NCI-H1105 treated with DMSO at 0.1 percent for 48 hours (cell line): ENCODE measurements at regions not wholly inside any gene's neighbourhood (a gene's known extent, or its start where the extent isn't known, plus 50 kb on each side); places are given as distances from the start of the nearest gene placed in this dataset.

Experiments used
- DNase-seq: peaks from one replicate; lab custom pipeline; 2025; lab: John Stamatoyannopoulos, UW

DNA sequence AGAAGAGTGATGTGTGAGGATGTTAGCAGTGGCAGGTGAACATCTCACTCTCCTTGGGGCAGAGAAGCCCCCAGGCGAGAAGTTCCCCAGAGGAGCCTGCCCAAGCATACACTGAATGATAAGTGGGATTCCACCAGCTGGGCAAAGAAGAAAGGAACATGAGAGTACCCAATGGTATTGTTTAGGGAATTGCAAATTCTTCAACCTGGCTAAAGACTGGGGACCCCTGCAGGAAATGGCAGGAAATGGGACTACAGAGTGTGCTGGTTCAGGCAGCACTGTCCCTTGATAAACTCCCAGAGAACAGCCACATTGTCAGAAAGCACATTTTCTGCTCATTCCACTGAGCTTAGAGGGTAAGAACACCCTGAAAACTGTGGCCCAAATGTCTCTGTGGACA lies 121.3 kb downstream of the RPS29 start:
- no peak for DNase-seq

DNA sequence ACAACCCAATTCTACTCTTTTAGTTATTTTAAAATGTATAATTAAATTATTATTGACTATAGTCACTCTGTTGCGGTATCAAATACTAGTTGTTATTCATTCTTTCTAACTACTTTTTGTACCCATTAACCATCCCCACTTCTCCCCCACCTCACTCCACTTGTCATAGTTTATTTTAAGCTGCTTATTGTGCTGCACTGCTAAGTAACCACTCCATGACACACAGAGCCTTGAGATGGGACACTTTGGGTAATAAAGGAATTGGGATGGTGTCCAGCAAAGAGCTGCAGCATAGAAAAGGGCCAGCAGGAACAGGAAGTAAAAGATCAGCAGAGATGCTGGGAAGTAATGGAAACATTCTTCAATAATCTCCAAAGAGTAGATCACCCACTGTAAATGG lies 123.0 kb downstream of the RPS29 start:
- DNase-seq = no peak

DNA sequence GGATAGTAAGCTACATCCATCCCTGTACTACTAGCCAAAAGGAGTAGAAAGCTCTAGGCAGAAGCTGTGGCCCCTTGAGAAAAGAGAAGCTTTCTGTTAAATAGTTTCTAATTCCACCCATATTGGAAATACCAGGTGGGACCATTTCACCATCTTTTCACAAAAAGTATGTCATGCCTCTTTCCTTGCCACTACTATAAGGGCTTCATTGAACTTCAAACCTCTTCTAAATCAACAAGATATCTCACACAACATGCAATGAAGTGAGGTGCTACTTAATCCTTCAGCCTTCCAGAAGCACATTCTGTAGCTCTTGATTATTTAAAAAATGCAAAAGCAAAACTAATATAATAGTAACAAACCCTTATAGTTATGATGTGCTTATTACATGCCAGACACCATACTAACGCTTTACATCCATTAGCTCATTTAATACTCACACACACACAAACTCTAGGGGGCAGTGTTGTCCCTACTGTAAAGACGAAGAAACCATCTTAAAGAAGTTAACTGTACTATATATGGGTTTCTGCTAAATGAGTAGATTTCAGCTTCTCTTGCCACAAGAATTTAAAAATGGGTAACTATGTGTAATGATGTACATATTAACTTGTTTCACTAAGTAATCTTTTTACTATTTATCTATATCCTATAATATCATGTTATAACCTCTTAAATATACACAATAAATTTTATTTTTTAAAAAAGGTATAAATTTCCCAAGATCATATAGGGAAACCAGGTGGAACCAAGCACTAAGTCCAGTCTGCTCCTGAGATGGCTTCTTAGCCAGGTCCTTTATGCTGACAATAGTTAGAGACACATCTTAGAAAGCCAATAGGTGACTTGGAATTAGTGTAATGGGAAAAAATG lies 124.4 kb downstream of the RPS29 start:
- DNase-seq = peak; percentile 69

DNA sequence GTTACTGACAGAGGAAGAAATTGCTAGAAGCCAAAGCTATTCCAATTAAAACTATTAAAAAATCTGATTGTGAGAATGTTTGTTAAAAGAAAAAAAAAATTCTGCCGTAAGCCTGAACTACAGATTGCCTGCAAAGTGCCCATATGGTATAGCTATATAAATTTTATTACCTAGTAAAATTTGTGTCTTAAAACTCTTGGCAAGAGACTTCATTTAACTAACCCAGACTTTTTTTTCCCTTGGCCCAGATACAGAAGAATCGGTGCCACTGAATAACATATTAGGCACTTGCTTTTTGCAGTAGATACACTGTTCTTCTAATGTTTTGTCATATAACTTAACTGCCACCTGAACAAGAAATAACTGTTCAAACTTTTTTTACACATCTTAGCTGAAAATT lies 125.5 kb downstream of the RPS29 start:
- DNase-seq = no peak

DNA sequence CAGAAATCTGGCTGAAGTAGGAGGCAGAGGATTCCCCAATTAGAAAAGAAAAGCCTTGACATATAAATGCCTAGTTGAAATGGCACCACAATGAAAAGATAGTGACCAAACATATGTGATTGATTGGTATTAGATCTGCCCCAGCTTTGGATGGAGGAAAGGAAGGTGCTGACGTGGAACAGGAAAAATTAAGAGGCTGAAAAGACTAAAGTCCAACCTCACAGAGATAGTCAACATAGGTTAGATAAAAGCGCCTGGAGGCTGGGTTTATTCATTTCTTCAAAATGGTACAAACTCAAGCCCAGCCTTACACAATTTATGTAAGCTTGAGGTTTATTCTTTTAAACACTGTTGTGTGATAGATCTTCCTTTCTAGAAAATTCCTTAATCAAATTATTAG lies 129.6 kb downstream of the RPS29 start:
- DNase-seq = no peak

DNA sequence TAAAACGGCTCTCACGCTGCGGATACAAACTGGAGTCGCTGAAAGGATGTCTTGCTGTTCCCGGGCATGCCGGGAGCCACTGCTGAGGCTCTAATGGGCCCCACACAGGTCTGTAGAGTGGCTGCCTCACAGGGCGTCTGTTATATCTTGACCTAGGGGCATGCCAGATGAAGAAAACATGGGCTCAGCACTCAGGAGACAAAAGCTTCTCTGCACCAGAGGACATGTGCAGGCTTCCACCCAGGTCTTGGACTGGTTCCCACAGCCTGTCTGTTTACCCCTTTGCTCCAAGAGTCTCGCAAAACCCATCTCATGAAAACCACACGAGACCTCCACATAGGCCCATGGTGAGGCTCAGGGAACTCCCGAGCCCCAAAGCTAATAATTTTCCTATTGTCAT lies 134.2 kb downstream of the RPS29 start:
- no peak for DNase-seq

DNA sequence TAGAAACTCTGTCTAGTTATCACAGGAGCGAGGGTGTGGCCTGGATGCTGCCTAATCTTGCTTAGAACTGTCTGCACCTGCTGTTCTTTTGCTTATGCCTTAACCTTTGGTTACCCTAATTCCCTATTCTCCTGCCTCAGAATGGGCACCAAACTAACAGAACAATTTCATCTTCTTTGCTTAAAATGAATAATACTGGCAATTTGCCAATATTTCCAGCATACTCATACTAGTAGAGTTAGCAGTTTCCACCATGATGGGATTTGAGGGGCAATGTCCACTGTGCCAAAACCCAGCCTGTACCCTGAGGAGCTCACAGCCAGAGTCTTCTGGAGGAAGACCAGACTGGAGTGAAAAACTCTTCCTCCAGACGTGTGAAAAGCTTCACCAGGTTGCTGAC lies 136.4 kb downstream of the RPS29 start:
- DNase-seq = no peak

DNA sequence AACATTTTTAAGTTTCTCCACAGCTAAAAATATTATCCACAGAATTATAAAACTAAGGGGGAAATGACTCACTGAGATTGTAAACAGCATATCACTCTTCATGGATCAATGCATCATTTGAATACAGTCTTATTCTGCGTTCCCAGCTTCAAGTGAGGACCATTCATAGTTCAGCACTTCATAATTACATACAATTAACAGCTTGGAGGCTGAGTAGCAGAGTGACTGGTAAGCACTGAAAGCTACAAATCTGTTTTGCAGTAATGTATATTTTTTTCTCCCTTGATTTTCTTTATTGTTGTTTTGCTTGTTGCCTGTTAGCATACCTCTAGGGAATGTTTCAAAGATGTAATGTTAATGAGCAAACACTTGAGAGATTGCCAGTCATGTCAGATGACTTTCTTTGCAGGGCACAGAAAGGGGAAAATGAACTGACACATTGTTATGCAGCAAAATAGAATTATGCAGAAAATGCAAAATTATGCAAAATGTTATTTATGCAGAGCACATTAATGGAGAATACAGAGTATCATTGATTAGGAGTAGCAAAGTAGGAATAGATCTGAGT lies 138.6 kb downstream of the RPS29 start:
- DNase-seq = peak; percentile 50

DNA sequence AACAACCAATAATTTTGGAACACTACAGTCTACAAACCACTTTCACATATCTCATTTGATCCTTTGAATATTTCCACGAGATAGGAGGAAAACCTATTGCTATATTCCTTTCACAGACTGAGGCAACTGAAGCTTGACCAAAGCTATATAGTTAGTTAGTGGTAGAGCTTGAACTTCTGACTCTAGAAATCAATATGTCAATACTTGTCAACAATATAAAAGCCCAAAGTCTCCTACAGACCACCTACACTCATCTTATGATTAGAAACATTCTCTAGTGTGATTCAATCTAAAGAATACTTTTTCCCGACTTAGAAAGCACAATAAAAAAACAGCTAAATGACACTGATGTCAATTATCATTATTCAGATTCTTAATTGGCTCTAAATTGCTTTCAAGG lies 139.4 kb downstream of the RPS29 start:
- no peak for DNase-seq

DNA sequence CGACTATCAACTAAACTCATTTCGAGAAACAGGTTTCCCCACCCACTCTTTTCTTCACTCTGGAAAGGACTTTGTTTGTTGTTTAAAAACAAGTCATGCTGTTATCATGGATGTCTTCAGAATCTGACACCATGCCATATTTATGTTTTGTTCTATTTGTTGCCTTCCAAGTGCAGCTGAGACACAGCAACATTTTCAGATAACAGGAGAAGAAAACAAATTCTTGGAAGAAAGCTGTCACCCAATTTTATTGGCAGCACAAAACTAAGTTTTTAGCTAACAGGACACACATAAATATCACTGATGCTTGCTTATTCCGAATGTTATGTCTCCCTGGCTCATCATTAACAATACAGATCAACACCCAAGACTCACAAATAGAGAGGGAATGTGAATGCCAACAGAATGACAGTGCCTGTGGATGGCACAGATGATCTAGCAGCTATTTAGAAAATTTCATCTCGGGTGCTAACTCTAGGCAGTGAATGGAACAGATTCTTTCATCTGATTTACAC lies 147.9 kb downstream of the RPS29 start:
- no peak for DNase-seq

DNA sequence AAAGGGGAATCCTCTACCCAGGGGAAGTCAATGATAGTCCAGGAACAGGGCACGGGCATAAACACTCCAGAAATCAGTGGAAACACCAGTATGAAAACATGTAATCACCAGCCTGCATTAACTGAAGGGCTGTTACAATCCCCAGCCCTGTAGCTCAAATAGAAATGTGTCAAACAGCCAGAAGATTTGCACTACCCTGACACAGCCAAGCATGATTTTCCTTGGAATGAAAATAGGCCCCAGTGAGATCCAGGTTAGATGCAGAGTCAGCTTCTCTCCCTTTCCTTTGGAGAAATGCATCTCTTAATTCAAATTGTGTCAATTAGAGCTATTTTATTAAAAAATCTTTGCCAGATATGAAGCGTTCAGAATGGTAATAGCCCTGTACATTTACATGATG lies 158.1 kb downstream of the RPS29 start:
- DNase-seq = no peak

DNA sequence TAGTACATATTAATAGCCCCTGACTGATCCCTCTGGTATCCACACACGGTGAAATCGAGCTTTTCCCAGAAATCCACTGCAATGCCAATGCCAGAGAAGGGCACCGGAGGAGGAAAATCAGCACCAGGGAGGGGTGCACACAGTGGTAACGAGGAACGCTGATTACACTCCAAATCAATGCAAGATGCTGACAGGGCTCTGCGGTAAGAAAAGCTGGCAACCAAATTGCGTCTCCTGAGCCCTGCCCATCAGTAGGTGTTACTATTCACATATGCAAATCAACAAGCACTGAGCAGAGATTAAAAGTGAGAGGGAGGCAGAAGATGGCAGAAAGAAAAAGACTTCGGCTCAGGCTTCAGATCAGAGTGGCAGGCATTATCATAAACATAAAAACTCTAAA lies 159.1 kb downstream of the RPS29 start:
- no peak for DNase-seq

DNA sequence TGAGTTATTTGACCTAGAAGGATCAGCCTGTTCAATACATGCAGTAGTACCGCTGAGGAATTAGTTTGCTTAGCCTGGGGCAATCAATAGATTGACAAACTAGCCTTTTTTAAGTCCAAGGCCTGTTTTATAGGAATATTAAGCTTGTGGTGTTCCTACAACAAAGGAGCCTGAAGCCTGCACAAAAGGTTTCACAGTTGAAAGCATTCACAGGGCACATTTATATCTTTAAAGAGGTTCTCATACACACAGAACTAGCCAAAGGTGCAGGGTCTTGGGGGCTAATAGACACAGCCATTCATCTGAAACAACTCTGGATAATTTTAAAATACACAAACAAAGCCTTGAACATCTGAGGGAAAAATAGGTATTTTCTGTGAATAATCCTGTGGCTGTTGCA lies 160.3 kb downstream of the RPS29 start:
- DNase-seq = no peak

DNA sequence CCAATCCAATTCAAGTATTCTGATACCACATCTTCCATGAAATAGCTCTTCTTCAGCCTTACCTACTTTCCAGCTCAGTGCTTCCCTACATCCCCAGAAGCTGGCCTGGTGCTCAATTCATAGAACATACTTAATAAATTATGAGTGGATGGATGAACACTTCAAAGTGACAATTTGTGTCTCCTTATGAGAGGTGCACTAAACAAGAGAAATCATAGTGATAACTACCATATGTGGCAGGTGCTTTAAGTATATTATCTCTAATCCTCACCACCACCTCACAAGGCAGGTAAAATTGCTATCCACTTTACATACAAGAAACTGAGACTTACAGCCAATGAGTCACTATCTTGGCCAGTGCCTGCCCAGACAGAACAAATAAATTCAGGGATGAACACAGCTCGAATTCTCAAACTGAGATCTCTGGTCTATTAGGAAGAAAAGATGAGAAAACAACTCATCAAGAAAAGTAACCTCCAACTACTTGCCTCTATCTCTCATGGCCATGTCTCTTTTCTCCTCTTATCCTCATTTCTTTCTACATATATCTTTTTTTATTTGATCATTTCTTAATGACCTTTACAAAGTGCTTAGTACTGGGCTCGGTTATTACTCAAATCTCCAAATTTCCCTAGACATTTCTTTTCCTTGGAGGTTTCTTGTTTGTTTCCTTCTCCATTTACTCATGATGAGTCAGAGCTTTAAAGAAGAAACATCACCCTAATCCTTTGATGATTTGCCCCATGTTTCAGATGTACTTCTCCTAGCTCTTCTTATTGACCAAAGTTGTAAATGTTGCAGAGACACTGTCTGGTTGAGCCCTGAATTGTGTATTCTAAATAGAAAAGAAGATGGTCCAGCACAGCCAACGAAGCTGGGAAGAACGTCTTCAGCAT lies 161.5 kb downstream of the RPS29 start:
- DNase-seq = no peak

DNA sequence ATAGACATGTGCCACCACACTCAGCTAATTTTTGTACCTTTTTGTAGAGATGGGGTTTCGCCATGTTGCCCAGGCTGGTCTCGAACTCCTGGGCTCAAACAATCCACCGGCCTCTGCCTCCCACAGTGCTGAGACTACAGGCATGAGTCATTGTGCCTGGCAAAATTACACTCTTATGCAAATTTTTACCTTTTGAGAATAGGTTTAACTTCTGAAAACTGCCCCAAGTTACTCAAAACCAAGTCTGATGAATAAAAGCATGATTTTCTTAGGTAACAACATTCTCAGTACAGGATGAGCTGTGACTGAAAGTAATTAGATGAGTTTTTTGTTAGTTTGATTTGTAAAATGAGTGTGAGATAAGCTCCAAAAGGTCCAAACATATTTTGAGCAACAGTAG lies 166.0 kb downstream of the RPS29 start:
- DNase-seq = no peak

DNA sequence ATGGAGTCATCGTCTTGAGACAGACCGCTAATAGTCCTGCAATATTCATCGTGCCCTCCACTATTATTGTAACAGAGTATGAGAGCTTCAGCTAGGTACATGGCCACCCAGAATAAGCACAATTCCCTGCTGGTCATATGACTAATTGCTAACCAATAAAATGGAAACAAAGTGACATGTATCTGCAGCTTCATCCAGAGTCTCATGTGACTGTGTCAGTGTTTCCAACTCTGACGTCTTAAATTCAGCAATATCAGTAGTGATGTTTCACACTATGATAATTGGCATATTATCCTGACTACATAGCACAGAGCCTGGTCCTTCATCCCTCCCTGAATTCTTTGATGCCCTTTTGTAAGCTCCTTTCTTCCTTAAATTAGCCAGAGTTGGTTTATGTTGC lies 167.4 kb downstream of the RPS29 start:
- no peak for DNase-seq

DNA sequence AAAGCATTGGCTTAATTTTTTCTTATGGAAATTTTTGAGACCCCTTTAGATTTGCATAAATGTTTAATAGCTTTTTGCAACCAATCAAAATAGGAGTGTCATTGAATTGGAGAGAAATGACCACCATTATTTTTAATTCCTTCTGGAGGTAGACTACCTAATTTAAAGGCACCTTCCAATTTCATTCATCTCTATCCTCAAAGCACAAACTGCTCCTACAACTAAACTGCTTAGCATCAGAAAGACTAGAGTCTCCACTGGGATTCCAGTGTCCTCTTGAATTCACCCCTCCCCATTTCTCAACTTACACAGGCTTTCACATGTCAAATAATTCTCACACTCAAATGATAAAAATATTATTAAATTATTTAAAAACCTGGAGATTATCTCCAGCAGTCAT lies 168.4 kb downstream of the RPS29 start:
- no peak for DNase-seq

DNA sequence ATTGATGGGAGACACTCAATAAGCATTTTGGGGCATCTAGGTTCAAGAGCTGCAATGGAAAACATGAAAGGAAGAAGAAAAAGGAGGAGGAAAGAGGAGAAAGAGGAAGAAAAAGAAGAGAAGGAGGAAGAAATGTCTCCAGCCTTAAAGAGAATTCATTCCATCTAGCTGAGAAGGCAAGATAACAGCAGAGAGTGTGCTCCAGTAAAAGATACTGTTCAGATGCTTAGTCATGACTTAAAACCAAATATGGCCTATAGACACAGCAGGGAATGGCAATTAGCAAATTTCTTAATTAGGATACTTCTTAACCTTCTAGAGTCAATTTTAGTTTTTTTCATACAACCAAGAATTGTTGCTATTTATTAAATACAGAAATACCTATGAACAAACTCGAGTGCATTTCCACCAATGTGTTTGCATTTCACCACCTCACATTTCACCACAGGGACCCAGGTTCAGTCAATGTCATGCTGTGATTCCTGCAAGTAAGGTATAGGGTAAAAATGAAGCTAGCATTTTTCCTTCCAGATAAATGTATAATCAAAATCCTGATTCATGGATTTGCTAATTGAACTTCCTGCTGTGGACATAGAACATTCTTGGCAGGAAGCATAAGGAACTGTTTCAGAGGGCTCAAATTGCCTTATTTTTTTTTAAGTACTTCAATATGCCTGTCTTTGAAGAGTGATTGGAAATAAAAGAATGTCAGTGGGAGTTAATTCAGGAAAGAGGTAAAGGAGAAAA lies 177.8 kb downstream of the RPS29 start:
- DNase-seq = no peak

DNA sequence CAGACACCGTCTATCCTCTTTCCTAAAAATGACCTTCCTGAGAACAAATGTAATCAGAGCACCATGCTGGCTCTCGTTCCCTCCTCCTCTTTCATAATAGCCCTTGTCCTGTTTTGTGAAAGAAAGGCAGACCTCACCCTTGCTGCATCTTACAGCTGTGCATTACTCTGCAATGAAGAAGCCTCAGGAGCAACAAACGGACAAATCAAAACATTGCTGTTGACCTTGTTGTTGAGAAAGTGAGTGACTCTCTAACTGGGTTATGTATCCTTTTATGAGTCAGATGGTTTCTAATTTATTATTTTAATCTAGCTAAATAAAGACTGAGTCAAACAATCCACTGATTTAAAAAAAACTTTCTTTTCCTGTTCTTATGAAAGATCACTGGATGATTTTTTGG lies 180.9 kb downstream of the RPS29 start:
- DNase-seq = no peak

DNA sequence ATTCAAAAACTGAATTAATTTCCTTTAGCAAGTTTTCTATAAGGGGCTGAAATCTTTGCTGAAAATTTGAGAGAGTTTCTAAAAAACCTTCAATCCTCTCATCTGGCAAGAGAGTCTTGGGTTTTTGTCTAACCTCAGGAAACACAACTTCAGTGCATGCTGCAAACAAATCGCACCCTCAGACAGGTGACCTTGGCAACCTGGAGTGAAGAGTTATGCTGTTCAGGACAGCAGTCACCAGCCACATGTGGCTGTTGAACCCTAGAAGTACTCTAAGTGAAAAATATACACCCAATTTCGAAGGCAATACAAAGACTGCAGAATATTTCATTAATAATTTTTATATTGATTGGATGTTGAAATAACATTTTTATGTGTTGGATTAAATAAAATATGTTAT lies 184.8 kb downstream of the RPS29 start:
- DNase-seq = no peak

DNA sequence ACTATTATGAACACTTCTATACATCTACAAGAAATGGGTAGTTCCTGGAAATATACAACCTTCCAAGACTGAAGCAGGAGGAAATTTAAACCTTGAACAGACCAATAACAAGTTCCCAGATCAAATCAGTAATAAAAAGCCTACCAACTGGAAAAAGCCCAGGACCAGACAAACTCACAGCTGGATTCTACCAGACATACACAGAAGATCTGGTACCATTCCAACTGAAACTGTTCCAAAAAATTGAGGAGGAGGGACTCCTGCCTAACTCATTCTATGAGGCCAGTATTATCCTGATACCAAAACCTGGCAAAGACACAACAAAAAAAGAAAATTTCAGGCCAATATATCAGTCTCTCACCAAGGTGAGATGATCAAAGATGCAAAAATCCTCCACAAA lies 189.4 kb downstream of the RPS29 start:
- no peak for DNase-seq

DNA sequence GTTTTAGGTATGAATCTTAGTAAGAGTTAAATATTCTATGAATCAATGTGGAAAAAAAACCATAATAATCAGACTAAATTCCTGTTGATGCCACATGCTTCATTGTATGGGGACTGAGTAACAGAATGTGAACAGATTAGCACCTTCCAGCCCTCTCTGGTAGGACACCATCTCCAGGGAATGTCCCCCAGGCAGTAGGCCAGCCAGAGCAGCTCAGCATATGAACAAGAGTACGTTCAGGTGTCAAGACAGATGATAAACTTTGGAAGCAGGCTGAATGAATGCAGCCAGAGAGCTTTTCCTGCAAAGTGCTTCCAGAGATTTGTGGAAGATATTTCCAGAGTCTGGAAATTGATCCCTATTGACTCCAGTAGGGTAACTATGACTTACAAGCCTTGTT lies 204.4 kb downstream of the RPS29 start:
- DNase-seq = no peak
